ENCODE measurements at regions not wholly inside any gene's neighbourhood (a gene's known extent, or its start where the extent isn't known, plus 50 kb on each side); places are given as distances from the start of the nearest gene placed in this dataset.
A peak's percentile ranks its signal among the peaks of the same experiment; 100 is the strongest.

- H3K4me3 ChIP-seq, result no peak overlapping the region
- DNase-seq (ENCODE audit: low spot score), result no peak
- H3K36me3 ChIP-seq, result no peaks in the 10 kb centered on the region
- H3K9me3 ChIP-seq, result no peaks in the 10 kb centered on the region
- no peaks in the 10 kb centered on the region for H3K4me1 ChIP-seq
- TF ChIP-seq, protein P1, sequence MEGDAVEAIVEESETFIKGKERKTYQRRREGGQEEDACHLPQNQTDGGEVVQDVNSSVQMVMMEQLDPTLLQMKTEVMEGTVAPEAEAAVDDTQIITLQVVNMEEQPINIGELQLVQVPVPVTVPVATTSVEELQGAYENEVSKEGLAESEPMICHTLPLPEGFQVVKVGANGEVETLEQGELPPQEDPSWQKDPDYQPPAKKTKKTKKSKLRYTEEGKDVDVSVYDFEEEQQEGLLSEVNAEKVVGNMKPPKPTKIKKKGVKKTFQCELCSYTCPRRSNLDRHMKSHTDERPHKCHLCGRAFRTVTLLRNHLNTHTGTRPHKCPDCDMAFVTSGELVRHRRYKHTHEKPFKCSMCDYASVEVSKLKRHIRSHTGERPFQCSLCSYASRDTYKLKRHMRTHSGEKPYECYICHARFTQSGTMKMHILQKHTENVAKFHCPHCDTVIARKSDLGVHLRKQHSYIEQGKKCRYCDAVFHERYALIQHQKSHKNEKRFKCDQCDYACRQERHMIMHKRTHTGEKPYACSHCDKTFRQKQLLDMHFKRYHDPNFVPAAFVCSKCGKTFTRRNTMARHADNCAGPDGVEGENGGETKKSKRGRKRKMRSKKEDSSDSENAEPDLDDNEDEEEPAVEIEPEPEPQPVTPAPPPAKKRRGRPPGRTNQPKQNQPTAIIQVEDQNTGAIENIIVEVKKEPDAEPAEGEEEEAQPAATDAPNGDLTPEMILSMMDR (IDR thresholded peaks at IDR 0.05), result no peak
- H3K27me3 ChIP-seq, result no peaks in the 10 kb centered on the region
- no peak overlapping the region for H3K27ac ChIP-seq
Measured at GRCh38 chr5:166369807-166370206, 1921.6 kb upstream of the WWC1 start.

GRCh38 chr5:166370928-166371690 is 1920.3 kb upstream of the WWC1 start:
- Histone ChIP-seq H3K4me3 (peak overlapping the region; percentile 13 to 26), H3K9me3 (no peaks in the 10 kb centered on the region), H3K27me3 (no peaks in the 10 kb centered on the region), H3K27ac (no peak overlapping the region), H3K36me3 (no peaks in the 10 kb centered on the region), H3K4me1 (no peaks in the 10 kb centered on the region)
- TF ChIP-seq, protein P1 (IDR thresholded peaks at IDR 0.05), result no peak
- DNase-seq (ENCODE audit: low spot score), result no peak

GRCh38 chr5:166373817-166374216 is 1917.6 kb upstream of the WWC1 start:
- TF ChIP-seq, protein P1 (IDR thresholded peaks at IDR 0.05), result no peak
- no peak overlapping the region for H3K27ac ChIP-seq
- DNase-seq (ENCODE audit: low spot score), result no peak
- H3K9me3 ChIP-seq, result peaks cover 0 to 6% of the 10 kb centered on the region in 2 donors
- no peak overlapping the region for H3K4me3 ChIP-seq
- H3K4me1 ChIP-seq, result no peaks in the 10 kb centered on the region
- H3K36me3 ChIP-seq, result no peaks in the 10 kb centered on the region
- no peaks in the 10 kb centered on the region for H3K27me3 ChIP-seq

DNA sequence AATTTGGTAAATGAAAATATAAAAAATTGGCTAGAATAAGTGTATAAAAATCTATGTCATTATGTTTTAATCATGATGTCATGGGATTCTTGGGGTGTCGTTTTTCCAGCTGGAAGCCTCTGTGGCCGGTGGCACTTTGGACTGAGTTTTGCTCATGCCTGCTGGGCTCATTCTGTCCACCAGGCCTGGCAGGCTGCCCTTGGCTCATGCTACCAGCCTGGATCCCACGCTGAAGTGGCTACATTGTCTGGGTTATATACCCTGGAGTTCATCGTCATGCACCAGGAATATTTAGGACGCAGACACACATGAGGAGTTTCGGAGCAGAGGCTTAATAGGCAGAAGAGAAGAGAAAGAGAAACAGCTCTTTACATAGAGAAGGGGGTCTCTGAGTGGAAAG is 1913.7 kb upstream of the WWC1 start:
- TF ChIP-seq, protein P1 (IDR thresholded peaks at IDR 0.05), result no peak
- H3K27me3 ChIP-seq, result no peaks in the 10 kb centered on the region
- no peak overlapping the region for H3K4me3 ChIP-seq
- no peaks in the 10 kb centered on the region for H3K36me3 ChIP-seq
- no peak for DNase-seq (ENCODE audit: low spot score)
- no peak overlapping the region for H3K27ac ChIP-seq
- H3K9me3 ChIP-seq, result peaks cover 0 to 13% of the 10 kb centered on the region in 2 donors
- H3K4me1 ChIP-seq, result no peaks in the 10 kb centered on the region

- Histone ChIP-seq H3K27me3 (no peaks in the 10 kb centered on the region), H3K9me3 (peaks cover 0 to 13% of the 10 kb centered on the region in 2 donors), H3K27ac (no peak overlapping the region), H3K4me3 (no peak overlapping the region), H3K4me1 (no peaks in the 10 kb centered on the region), H3K36me3 (no peaks in the 10 kb centered on the region)
- TF ChIP-seq, protein P1 (IDR thresholded peaks at IDR 0.05), result no peak
- no peak for DNase-seq (ENCODE audit: low spot score)
Measured at GRCh38 chr5:166379517-166379916, 1911.9 kb upstream of the WWC1 start.

DNA sequence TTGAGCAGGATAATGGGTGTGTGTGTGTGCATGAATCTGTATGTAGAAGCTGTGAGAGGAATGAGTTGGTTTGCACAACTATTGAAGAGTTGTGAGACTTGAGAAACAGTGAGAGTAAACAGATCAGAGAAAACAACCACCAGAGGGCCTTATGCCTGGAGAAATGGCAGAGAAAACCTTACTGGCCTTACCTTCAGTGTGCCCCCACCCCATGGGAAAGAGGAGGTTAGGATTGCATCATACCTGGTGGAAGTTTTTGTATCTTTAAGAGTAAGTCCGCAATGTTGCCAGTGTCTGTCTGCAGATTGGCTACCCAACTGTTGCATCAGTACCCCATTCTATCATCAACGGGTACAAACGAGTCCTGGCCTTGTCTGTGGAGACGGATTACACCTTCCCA is 1909.4 kb upstream of the WWC1 start:
- Histone ChIP-seq H3K36me3 (no peaks in the 10 kb centered on the region), H3K4me1 (no peaks in the 10 kb centered on the region), H3K27me3 (no peaks in the 10 kb centered on the region), H3K4me3 (no peak overlapping the region), H3K9me3 (peaks cover 0 to 13% of the 10 kb centered on the region in 2 donors), H3K27ac (no peak overlapping the region)
- TF ChIP-seq, protein P1 (IDR thresholded peaks at IDR 0.05), result no peak
- DNase-seq (ENCODE audit: low spot score), result no peak
